ENCODE measurements at regions not wholly inside any gene's neighbourhood (a gene's known extent, or its start where the extent isn't known, plus 50 kb on each side); places are given as distances from the start of the nearest gene placed in this dataset.

DNA sequence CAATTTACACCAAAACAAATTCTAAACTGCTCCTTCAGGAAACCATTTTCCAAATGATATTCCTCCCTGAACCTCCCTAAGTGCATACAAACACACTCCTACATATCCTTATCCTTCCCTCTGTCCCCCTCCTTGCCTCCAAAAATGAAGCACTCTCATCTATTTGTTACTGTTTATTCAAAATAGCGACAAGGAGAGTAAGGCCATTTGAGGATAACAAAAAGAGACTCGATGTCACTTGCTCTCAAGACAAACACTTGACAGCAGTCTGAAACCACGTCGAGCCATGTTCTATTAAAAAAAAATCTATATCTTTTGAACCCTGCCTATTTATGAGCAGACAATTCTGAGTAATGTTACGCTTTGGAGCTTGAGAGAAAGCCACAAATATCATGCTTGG, 547.9 kb downstream of the DTWD2 start:
- Histone ChIP-seq H3K27ac (ENCODE audit: insufficient read length, low read depth, low read length) (no peak overlapping the region), H3K4me2 (ENCODE audit: insufficient read depth, insufficient read length, low read length) (no peak overlapping the region), H3K23ac (ENCODE audit: insufficient read length, low read depth, low read length) (no peak overlapping the region), H2BK12ac (ENCODE audit: insufficient read length, low read depth, low read length) (no peak overlapping the region), H2AFZ (ENCODE audit: low read length) (no peak overlapping the region), H3K14ac (ENCODE audit: insufficient read depth, low read length) (no peak overlapping the region), H3K79me1 (ENCODE audit: insufficient read depth, low read depth, low read length, poor library complexity, severe bottlenecking) (no peaks in the 10 kb centered on the region), H4K20me1 (ENCODE audit: control insufficient read depth, insufficient read depth, insufficient read length) (no peaks in the 10 kb centered on the region), H3K4ac (ENCODE audit: low read depth, low read length) (no peak overlapping the region), H2BK120ac (ENCODE audit: low read depth, low read length, poor library complexity, severe bottlenecking) (no peak overlapping the region), H3K23me2 (ENCODE audit: insufficient read length, low read depth, low read length, poor library complexity, severe bottlenecking) (no peaks in the 10 kb centered on the region), H2BK5ac (ENCODE audit: insufficient read length, low read length) (no peak overlapping the region), H3K18ac (ENCODE audit: insufficient read length, low read depth, low read length) (no peak overlapping the region), H2AK5ac (ENCODE audit: insufficient read length, low read length) (no peak overlapping the region), H4K8ac (replicated peaks; ENCODE audit: insufficient read length, low read depth, low read length) (no peak overlapping the region), H2BK15ac (ENCODE audit: low read depth, low read length) (no peak overlapping the region), H3K9me3 (ENCODE audit: control insufficient read depth, low read depth, low read length) (no peaks in the 10 kb centered on the region), H4K5ac (ENCODE audit: insufficient read length, low read depth, low read length) (no peak overlapping the region), H3K4me1 (ENCODE audit: insufficient read depth, low read length) (no peaks in the 10 kb centered on the region; the same call in 1 of the 2 replicates), H4K91ac (ENCODE audit: insufficient read length, low read depth, low read length) (no peak overlapping the region), H3K27me3 (ENCODE audit: insufficient read depth, low read length) (no peaks in the 10 kb centered on the region), H3K56ac (ENCODE audit: insufficient read length, low read depth, low read length) (no peak overlapping the region), H3K79me2 (ENCODE audit: insufficient read depth, low read length) (no peaks in the 10 kb centered on the region), H3T11ph (ENCODE audit: low read length) (no peak overlapping the region), H2BK20ac (ENCODE audit: low read depth, low read length, poor library complexity, severe bottlenecking) (no peak overlapping the region), H3K9ac (ENCODE audit: extremely low read depth, insufficient read length, low read length) (no peak overlapping the region)
- H3K27ac Mint-ChIP-seq: peak overlapping the region; percentile 5 to 53 (median 7); a peak in 2 of 7 replicates
- H3K4me1 Mint-ChIP-seq: peaks cover 17 to 21% of the 10 kb centered on the region in 2 experiments
- H3K36me3 Mint-ChIP-seq (ENCODE audit: insufficient read depth in 1 of 3, low read depth in 3 of 3): peaks cover 2 to 22% (median 4%) of the 10 kb centered on the region in 3 experiments; a peak in 5 of 7 replicates
- no peaks in the 10 kb centered on the region for H3K27me3 Mint-ChIP-seq (ENCODE audit: low read depth)
- DNase-seq: no peak
- no peak overlapping the region for H3K4me3 Mint-ChIP-seq
- WGBS (ENCODE audit: extremely low coverage, insufficient read length, low lambda C conversion rate): no CpG with 5 or more reads among the region's 5 CpGs
- no peak for TF ChIP-seq CTCF (conservative IDR thresholded peaks at IDR 0.05)
- H3K9me3 Mint-ChIP-seq: peaks cover 4 to 8% of the 10 kb centered on the region in 2 experiments; a peak in 4 of 5 replicates
